ENCODE measurements at regions not wholly inside any gene's neighbourhood (a gene's known extent, or its start where the extent isn't known, plus 50 kb on each side); places are given as distances from the start of the nearest gene placed in this dataset.

DNA sequence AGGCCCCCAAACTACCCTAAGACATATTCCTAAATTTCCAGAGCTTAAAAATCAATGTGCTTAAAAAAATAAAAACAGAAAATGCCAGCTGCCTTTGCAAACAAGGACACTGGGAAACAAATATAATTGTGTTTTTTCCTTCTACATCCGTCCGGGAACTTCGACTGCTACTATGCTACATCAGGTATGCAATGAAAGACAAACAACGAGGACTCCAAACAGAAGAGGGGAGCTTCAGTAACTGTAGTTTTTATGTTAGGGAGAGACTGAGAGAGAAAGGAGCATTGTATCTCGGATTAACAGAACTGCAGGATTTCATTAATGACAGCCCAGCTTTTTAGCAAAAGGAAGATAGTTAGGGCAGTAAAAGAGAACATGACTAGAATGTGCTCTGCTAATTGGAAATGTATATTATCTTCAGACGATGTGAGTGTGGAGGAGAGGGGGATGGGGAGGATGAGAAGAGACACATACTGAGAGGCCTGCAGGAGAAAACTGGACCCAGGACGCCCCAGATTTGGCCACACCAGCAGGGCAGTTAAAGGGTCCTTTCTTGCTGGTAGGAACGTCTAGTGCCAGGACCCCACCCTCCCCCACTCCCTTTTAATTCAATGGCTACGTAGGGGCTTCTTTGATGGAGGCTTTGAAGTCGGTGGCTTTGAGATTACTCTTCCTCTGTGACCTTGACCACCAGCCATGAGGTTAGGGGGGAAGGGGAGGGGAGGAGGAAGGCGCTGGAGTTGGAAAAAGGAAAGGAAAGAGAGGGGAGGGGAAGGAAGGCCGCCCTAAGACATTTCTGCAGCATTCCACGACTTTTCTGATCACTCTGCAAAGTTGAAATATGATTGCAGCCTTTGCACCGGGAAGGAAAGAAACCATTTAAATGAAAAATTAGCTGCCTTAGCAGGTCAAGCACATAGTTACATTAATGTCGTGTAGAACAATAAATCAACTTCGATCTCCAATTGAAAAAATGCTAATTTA lies 187.1 kb downstream of the BLID start (continued):
- TF ChIP-seq, protein P1, sequence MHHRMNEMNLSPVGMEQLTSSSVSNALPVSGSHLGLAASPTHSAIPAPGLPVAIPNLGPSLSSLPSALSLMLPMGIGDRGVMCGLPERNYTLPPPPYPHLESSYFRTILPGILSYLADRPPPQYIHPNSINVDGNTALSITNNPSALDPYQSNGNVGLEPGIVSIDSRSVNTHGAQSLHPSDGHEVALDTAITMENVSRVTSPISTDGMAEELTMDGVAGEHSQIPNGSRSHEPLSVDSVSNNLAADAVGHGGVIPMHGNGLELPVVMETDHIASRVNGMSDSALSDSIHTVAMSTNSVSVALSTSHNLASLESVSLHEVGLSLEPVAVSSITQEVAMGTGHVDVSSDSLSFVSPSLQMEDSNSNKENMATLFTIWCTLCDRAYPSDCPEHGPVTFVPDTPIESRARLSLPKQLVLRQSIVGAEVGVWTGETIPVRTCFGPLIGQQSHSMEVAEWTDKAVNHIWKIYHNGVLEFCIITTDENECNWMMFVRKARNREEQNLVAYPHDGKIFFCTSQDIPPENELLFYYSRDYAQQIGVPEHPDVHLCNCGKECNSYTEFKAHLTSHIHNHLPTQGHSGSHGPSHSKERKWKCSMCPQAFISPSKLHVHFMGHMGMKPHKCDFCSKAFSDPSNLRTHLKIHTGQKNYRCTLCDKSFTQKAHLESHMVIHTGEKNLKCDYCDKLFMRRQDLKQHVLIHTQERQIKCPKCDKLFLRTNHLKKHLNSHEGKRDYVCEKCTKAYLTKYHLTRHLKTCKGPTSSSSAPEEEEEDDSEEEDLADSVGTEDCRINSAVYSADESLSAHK (CRISPR knock-in tag; IDR thresholded peaks at IDR 0.05; ENCODE audit: borderline replicate concordance): no peak
- TF ChIP-seq ZNF484 (CRISPR knock-in tag; IDR thresholded peaks at IDR 0.05; ENCODE audit: borderline replicate concordance, low read depth): no peak
- no peak for TF ChIP-seq ZNF766 (CRISPR knock-in tag; IDR thresholded peaks at IDR 0.05; ENCODE audit: borderline replicate concordance)
- peak; percentile 74; the same call in 1 of the 2 replicates for TF ChIP-seq GATA4 (IDR thresholded peaks at IDR 0.05; ENCODE audit: borderline replicate concordance, low read depth)
- TF ChIP-seq, protein P2, sequence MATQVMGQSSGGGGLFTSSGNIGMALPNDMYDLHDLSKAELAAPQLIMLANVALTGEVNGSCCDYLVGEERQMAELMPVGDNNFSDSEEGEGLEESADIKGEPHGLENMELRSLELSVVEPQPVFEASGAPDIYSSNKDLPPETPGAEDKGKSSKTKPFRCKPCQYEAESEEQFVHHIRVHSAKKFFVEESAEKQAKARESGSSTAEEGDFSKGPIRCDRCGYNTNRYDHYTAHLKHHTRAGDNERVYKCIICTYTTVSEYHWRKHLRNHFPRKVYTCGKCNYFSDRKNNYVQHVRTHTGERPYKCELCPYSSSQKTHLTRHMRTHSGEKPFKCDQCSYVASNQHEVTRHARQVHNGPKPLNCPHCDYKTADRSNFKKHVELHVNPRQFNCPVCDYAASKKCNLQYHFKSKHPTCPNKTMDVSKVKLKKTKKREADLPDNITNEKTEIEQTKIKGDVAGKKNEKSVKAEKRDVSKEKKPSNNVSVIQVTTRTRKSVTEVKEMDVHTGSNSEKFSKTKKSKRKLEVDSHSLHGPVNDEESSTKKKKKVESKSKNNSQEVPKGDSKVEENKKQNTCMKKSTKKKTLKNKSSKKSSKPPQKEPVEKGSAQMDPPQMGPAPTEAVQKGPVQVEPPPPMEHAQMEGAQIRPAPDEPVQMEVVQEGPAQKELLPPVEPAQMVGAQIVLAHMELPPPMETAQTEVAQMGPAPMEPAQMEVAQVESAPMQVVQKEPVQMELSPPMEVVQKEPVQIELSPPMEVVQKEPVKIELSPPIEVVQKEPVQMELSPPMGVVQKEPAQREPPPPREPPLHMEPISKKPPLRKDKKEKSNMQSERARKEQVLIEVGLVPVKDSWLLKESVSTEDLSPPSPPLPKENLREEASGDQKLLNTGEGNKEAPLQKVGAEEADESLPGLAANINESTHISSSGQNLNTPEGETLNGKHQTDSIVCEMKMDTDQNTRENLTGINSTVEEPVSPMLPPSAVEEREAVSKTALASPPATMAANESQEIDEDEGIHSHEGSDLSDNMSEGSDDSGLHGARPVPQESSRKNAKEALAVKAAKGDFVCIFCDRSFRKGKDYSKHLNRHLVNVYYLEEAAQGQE (IDR thresholded peaks at IDR 0.05; ENCODE audit: borderline replicate concordance in 1 of 2, low read depth in 1 of 2, low read length in 2 of 2): peak in 1 of 2 experiments; percentile 54; a peak in 1 of 4 replicates
- no peak for TF ChIP-seq SOX6 (IDR thresholded peaks at IDR 0.05)
- peak; percentile 63 for TF ChIP-seq SOX6 (CRISPR knock-in tag; IDR thresholded peaks at IDR 0.05)
- TF ChIP-seq, protein P3, sequence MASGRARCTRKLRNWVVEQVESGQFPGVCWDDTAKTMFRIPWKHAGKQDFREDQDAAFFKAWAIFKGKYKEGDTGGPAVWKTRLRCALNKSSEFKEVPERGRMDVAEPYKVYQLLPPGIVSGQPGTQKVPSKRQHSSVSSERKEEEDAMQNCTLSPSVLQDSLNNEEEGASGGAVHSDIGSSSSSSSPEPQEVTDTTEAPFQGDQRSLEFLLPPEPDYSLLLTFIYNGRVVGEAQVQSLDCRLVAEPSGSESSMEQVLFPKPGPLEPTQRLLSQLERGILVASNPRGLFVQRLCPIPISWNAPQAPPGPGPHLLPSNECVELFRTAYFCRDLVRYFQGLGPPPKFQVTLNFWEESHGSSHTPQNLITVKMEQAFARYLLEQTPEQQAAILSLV (CRISPR knock-in tag; IDR thresholded peaks at IDR 0.05; ENCODE audit: borderline replicate concordance): no peak
- TF ChIP-seq RXRA (CRISPR knock-in tag; IDR thresholded peaks at IDR 0.05): peak; percentile 87; the same call in 1 of the 2 replicates
- TF ChIP-seq ZNF44 (CRISPR knock-in tag; IDR thresholded peaks at IDR 0.05): no peak
- TF ChIP-seq, protein P4, sequence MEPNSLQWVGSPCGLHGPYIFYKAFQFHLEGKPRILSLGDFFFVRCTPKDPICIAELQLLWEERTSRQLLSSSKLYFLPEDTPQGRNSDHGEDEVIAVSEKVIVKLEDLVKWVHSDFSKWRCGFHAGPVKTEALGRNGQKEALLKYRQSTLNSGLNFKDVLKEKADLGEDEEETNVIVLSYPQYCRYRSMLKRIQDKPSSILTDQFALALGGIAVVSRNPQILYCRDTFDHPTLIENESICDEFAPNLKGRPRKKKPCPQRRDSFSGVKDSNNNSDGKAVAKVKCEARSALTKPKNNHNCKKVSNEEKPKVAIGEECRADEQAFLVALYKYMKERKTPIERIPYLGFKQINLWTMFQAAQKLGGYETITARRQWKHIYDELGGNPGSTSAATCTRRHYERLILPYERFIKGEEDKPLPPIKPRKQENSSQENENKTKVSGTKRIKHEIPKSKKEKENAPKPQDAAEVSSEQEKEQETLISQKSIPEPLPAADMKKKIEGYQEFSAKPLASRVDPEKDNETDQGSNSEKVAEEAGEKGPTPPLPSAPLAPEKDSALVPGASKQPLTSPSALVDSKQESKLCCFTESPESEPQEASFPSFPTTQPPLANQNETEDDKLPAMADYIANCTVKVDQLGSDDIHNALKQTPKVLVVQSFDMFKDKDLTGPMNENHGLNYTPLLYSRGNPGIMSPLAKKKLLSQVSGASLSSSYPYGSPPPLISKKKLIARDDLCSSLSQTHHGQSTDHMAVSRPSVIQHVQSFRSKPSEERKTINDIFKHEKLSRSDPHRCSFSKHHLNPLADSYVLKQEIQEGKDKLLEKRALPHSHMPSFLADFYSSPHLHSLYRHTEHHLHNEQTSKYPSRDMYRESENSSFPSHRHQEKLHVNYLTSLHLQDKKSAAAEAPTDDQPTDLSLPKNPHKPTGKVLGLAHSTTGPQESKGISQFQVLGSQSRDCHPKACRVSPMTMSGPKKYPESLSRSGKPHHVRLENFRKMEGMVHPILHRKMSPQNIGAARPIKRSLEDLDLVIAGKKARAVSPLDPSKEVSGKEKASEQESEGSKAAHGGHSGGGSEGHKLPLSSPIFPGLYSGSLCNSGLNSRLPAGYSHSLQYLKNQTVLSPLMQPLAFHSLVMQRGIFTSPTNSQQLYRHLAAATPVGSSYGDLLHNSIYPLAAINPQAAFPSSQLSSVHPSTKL (CRISPR knock-in tag; IDR thresholded peaks at IDR 0.05): peak; percentile 76
- TF ChIP-seq, protein P5, sequence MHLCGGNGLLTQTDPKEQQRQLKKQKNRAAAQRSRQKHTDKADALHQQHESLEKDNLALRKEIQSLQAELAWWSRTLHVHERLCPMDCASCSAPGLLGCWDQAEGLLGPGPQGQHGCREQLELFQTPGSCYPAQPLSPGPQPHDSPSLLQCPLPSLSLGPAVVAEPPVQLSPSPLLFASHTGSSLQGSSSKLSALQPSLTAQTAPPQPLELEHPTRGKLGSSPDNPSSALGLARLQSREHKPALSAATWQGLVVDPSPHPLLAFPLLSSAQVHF (CRISPR knock-in tag; IDR thresholded peaks at IDR 0.05): no peak
- no peak for TF ChIP-seq TARDBP (CRISPR knock-in tag; IDR thresholded peaks at IDR 0.05)
- peak; percentile 70 to 71; a peak in 2 of 4 replicates for TF ChIP-seq NR2F1 (CRISPR knock-in tag; IDR thresholded peaks at IDR 0.05)

All from HepG2 (cell line).